ENCODE measurements at regions not wholly inside any gene's neighbourhood (a gene's known extent, or its start where the extent isn't known, plus 50 kb on each side); places are given as distances from the start of the nearest gene placed in this dataset.

- DNase-seq (no peak), ATAC-seq (replicated peaks in 1 of 2) (no peak)
- Mint-ChIP-seq H3K9me3 (no peaks in the 10 kb centered on the region), H3K27me3 (ENCODE audit: low read depth) (no peaks in the 10 kb centered on the region), H3K4me1 (ENCODE audit: low read depth) (no peaks in the 10 kb centered on the region), H3K36me3 (ENCODE audit: insufficient read depth in 2 of 2) (no peaks in the 10 kb centered on the region), H3K4me3 (no peak overlapping the region), H3K27ac (no peak overlapping the region)
These were observed 129.2 kb upstream of the TCERG1L start for GRCh38 chr10:131440405-131441360.

DNA sequence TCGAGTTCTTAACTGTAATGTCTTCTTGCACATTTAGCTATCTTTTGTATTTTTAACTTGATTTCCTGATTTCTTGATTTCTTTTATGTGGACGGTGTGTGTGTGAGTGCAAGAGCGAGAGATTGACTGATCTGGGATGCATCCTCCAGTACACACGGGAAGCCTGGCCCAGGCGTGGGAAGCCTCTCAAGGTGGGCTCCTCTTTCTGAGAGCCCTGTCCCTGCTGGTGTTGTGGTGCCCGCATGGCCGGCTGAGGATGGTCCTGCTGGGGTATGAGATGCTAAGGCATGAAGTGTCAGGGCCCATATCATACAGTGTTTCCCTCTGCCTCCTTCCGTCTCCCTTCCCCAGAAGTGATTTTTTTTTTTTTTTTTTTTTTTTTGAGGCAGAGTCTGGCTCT, 130.8 kb upstream of the TCERG1L start:
- no peaks in the 10 kb centered on the region for H3K36me3 Mint-ChIP-seq (ENCODE audit: insufficient read depth in 2 of 2)
- no peaks in the 10 kb centered on the region for H3K27me3 Mint-ChIP-seq (ENCODE audit: low read depth)
- DNase-seq = no peak
- H3K4me1 Mint-ChIP-seq (ENCODE audit: low read depth) = no peaks in the 10 kb centered on the region
- ATAC-seq (replicated peaks in 1 of 2) = no peak
- no peak overlapping the region for H3K27ac Mint-ChIP-seq
- no peak overlapping the region for H3K4me3 Mint-ChIP-seq
- no peaks in the 10 kb centered on the region for H3K9me3 Mint-ChIP-seq

DNA sequence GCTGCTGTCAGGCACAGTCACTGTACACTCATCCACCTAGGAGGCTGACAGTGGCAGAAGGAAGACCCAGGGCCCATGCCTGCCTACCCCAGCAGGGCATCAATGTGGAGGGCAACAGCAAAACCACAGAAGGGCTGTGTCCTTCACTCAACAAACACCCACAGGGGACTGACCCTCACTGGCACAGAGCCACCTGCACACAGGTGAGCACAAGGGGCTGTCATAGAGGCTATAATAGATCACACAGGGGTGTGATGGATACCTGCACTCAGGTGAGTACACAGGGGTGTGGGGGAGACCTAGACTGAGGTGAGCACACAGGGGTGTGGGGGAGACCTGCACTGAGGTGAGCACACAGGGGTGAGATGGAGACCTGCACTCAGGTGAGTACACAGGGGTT, 132.8 kb upstream of the TCERG1L start:
- H3K9me3 Mint-ChIP-seq = no peaks in the 10 kb centered on the region
- no peak for DNase-seq
- no peaks in the 10 kb centered on the region for H3K36me3 Mint-ChIP-seq (ENCODE audit: insufficient read depth in 2 of 2)
- H3K27me3 Mint-ChIP-seq (ENCODE audit: low read depth) = no peaks in the 10 kb centered on the region
- H3K27ac Mint-ChIP-seq = no peak overlapping the region
- H3K4me1 Mint-ChIP-seq (ENCODE audit: low read depth) = no peaks in the 10 kb centered on the region
- no peak for ATAC-seq (replicated peaks in 1 of 2)
- no peak overlapping the region for H3K4me3 Mint-ChIP-seq

DNA sequence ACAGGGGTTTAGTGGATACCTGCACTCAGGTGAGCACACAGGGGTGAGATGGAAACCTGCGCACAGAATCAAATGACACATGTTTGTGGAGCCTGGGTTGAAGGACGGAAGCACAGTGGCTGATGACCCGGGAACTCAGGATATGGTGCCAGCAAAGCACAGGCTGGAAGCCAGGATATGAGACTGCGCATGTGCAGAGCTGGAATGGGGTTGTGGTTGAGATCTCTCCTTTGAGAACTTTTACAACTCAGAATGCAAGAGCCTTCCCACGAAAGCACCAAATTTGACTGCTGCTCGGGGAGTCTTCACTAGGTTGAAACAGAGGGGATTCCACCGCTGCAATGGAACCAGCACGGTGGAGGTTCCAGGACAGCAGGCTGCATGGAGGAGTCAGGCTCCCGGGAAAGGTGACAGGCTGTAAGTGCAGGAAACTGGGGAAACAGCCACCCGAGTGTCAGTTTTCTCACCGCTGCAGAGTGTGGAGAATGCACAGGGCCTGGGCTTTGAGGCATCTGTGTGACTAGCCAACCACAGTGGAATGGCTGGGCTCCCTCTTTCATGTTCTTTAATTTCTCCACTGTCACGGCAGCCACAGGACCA, 133.4 kb upstream of the TCERG1L start:
- H3K36me3 Mint-ChIP-seq (ENCODE audit: insufficient read depth in 2 of 2) = no peaks in the 10 kb centered on the region
- ATAC-seq (replicated peaks in 1 of 2) = no peak
- H3K27ac Mint-ChIP-seq = no peak overlapping the region

GRCh38 chr10:131445623-131446022, 134.1 kb upstream of the TCERG1L start:
- no peak overlapping the region for H3K4me3 Mint-ChIP-seq
- H3K27me3 Mint-ChIP-seq (ENCODE audit: low read depth) = no peaks in the 10 kb centered on the region
- DNase-seq = no peak
- no peaks in the 10 kb centered on the region for H3K4me1 Mint-ChIP-seq (ENCODE audit: low read depth)
- H3K36me3 Mint-ChIP-seq (ENCODE audit: insufficient read depth in 2 of 2) = no peaks in the 10 kb centered on the region
- H3K9me3 Mint-ChIP-seq = no peaks in the 10 kb centered on the region
- ATAC-seq (replicated peaks in 1 of 2) = no peak
- H3K27ac Mint-ChIP-seq = no peak overlapping the region

More for the DNA sequence above, 133.4 kb upstream of the TCERG1L start:
- Mint-ChIP-seq H3K4me3 (no peak overlapping the region), H3K9me3 (no peaks in the 10 kb centered on the region), H3K27me3 (ENCODE audit: low read depth) (no peaks in the 10 kb centered on the region), H3K4me1 (ENCODE audit: low read depth) (no peaks in the 10 kb centered on the region)
- no peak for DNase-seq

GRCh38 chr10:131446171-131446570, 134.7 kb upstream of the TCERG1L start:
- H3K27ac Mint-ChIP-seq = no peak overlapping the region
- no peaks in the 10 kb centered on the region for H3K4me1 Mint-ChIP-seq (ENCODE audit: low read depth)
- DNase-seq (no peak), ATAC-seq (replicated peaks in 1 of 2) (no peak)
- H3K4me3 Mint-ChIP-seq = no peak overlapping the region
- H3K27me3 Mint-ChIP-seq (ENCODE audit: low read depth) = no peaks in the 10 kb centered on the region
- H3K36me3 Mint-ChIP-seq (ENCODE audit: insufficient read depth in 2 of 2) = no peaks in the 10 kb centered on the region
- H3K9me3 Mint-ChIP-seq = no peaks in the 10 kb centered on the region

- no peaks in the 10 kb centered on the region for H3K36me3 Mint-ChIP-seq (ENCODE audit: insufficient read depth in 2 of 2)
- no peak for DNase-seq
These were observed 136.7 kb upstream of the TCERG1L start for GRCh38 chr10:131448171-131448570.

DNA sequence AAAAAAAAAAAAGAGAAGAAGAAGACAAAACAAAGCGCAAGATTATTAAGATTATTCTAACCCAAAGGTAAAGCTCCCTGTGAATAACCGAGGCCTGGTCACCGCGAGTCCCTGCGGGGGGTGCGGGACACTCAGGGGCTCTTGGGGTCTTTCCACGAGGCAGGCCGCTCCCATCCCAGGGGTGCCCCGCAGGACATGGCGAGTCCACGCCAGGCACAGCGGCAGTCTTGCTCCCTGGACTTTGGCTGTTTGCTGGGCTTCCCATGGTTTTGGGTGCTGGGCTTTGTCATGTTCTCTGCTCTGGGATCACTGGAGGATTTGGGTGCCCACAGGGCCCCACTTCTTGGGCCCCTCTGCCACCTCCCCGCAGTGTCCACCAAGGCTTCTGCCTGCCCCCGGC, 137.4 kb upstream of the TCERG1L start:
- no peak for DNase-seq
- Mint-ChIP-seq H3K27ac (no peak overlapping the region), H3K36me3 (ENCODE audit: insufficient read depth in 2 of 2) (no peaks in the 10 kb centered on the region), H3K27me3 (ENCODE audit: low read depth) (peaks cover 10% of the 10 kb centered on the region), H3K4me1 (ENCODE audit: low read depth) (peaks cover 1% of the 10 kb centered on the region), H3K4me3 (no peak overlapping the region), H3K9me3 (no peaks in the 10 kb centered on the region)
- ATAC-seq (replicated peaks in 1 of 2) = no peak

More at GRCh38 chr10:131448171-131448570, 136.7 kb upstream of the TCERG1L start:
- no peak overlapping the region for H3K27ac Mint-ChIP-seq
- H3K4me3 Mint-ChIP-seq = no peak overlapping the region
- H3K9me3 Mint-ChIP-seq = no peaks in the 10 kb centered on the region
- ATAC-seq (replicated peaks in 1 of 2) = no peak
- H3K4me1 Mint-ChIP-seq (ENCODE audit: low read depth) = no peaks in the 10 kb centered on the region
- H3K27me3 Mint-ChIP-seq (ENCODE audit: low read depth) = peaks cover 10% of the 10 kb centered on the region

DNA sequence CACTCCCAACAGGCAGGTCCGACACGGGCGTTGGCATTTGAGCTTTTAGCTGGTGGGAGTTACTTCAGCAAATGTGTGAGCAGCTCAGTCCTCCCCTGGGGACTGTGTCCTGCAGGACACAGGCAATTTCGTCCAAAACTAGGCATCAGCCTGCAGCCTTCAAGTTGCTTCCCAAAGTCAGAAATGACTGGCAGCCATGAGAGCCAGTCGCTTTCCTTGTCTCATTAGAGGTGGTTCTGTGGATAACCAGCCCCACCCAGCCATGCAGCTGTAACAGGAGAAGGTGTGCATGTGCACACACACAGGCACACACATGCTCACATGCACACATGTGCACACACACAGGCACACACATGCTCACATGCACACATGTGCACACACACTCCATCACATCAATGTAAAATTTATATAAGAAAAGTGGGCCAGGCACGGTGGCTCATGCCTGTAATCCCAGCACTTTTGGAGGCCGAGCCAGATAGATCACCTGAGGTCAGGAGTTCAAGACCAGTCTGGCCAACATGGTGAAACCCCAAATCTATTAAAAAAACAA, 138.8 kb upstream of the TCERG1L start:
- H3K9me3 Mint-ChIP-seq = no peaks in the 10 kb centered on the region
- DNase-seq (no peak), ATAC-seq (replicated peaks in 1 of 2) (no peak)
- no peak overlapping the region for H3K4me3 Mint-ChIP-seq
- H3K27ac Mint-ChIP-seq = no peak overlapping the region
- H3K27me3 Mint-ChIP-seq (ENCODE audit: low read depth) = peaks cover 10% of the 10 kb centered on the region
- no peaks in the 10 kb centered on the region for H3K36me3 Mint-ChIP-seq (ENCODE audit: insufficient read depth in 2 of 2)
- H3K4me1 Mint-ChIP-seq (ENCODE audit: low read depth) = peaks cover 4% of the 10 kb centered on the region

DNA sequence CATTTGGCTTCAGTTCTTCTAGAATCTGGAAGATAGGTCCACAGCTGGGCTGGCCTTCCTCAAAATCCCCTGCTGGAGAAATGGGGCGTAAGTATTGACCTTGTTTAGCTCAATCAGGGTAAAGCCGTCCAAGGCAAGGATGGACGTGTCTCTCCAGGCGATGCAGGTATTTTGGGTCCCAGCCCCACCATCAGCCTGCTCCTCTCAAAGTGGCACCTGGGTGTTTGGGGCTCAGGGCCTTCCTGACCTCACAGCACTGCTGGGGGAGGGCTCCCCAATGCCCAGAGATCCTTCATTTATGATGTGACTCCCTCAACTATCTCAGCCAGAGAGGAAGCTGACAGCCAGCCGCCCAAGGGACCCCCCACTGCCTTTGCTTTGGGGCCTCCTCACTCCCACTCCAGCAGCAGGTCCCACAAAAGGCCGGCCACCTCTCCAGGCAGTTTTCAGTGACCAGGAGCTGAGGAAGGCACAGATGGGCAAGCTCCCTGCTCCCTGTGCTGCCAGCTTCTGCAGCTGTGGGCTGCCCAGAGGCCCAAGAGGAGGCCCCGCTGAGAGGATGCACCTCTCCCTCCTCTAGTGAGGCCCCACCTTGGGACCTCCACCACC, 140.0 kb upstream of the TCERG1L start:
- Mint-ChIP-seq H3K9me3 (no peaks in the 10 kb centered on the region), H3K4me3 (no peak overlapping the region), H3K36me3 (ENCODE audit: insufficient read depth in 2 of 2) (no peaks in the 10 kb centered on the region), H3K4me1 (ENCODE audit: low read depth) (peaks cover 4% of the 10 kb centered on the region), H3K27me3 (ENCODE audit: low read depth) (peaks cover 10% of the 10 kb centered on the region), H3K27ac (no peak overlapping the region)
- no peak for ATAC-seq (replicated peaks in 1 of 2)
- no peak for DNase-seq

DNA sequence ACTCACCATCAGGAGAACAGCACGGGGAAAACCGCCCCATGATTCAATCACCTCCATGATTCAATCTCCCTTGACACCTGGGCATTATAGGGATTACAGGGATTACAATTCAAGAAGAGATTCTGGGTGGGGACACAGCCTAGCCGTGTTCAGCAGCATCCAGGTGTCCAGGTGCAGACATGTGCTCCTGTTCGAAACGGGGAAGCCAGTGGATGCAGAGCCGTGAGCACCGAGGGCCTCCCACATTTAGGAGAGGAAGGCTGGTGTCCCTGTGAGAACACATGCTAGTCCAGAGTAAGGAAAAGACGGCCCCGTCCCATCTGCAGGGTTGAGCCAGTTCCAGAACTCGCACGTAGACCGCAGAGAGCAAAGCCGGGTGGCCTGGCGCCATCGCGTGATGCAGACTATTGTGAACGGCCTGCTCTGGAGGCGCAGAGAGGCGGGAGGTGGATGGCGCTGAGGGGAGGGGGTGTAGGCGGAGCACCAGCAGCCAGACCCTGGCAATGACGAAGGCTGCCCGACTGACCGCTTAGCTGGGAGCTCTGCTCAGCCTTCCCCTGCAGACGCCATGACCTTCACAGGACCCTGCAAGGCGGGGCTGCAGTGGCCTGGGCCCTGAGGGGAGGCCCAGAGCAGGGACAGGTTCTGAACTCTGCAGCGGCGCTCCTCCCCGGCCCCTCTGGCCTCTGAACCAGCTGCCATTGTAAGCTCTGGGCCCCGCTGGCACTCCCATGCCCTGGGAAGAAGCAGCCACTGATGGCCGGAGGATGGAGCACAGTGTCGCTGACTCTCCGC, 141.6 kb upstream of the TCERG1L start:
- ATAC-seq (replicated peaks in 1 of 2) = peak in 1 of 2 donors; percentile 20
- Mint-ChIP-seq H3K4me1 (ENCODE audit: low read depth) (peaks cover 4% of the 10 kb centered on the region), H3K27me3 (ENCODE audit: low read depth) (peaks cover 10% of the 10 kb centered on the region), H3K36me3 (ENCODE audit: insufficient read depth in 2 of 2) (no peaks in the 10 kb centered on the region), H3K4me3 (peak overlapping the region in 1 of 2 donors; percentile 9), H3K27ac (no peak overlapping the region), H3K9me3 (no peaks in the 10 kb centered on the region)
- DNase-seq = no peak

GRCh38 chr10:131453721-131454634, 142.5 kb upstream of the TCERG1L start:
- H3K4me1 Mint-ChIP-seq (ENCODE audit: low read depth) = peaks cover 4% of the 10 kb centered on the region
- H3K4me3 Mint-ChIP-seq = peak overlapping the region; percentile 39 to 66
- no peak overlapping the region for H3K27ac Mint-ChIP-seq
- H3K9me3 Mint-ChIP-seq = no peaks in the 10 kb centered on the region
- peaks cover 10% of the 10 kb centered on the region for H3K27me3 Mint-ChIP-seq (ENCODE audit: low read depth)
- H3K36me3 Mint-ChIP-seq (ENCODE audit: insufficient read depth in 2 of 2) = no peaks in the 10 kb centered on the region
- ATAC-seq (replicated peaks in 1 of 2) (peak; percentile 55 to 56), DNase-seq (peak; percentile 64 to 77)

Data from activated T-cell treated with anti-CD3 and anti-CD28 coated beads, Interleukin-2, amount 50 U/mL, for 72 hours (primary cell).